ENCODE measurements at regions not wholly inside any gene's neighbourhood (a gene's known extent, or its start where the extent isn't known, plus 50 kb on each side); places are given as distances from the start of the nearest gene placed in this dataset.
"Not testable (repeated sequence)": the region's sequence is repeated elsewhere in the genome, so short reads cannot be mapped to it uniquely, and the experiment has no call there.

DNA sequence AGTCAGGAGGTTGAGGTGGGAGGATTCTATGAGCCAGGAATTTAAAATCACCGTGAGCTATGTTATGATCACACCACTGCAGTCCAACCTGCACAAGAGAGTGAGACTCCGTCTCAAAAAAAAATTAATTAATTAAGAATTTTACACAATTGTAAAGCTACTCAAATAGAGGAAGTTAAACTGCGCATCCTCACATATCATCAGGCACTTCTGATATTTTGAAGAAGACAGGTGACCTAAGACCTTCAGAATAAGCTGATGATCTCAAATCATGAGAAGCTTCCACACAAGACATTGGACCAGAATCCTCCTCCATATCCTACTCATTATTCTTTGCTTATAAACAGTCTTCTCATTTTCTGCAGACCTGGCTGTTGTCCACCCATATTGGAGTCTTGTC lies 800.9 kb downstream of the TMEM121 start:
- Histone ChIP-seq H3K27ac (no peak overlapping the region), H3K36me3 (replicated peaks) (no peaks in the 10 kb centered on the region), H3K4me3 (ENCODE audit: low read depth, low read length) (no peak overlapping the region), H3K27me3 (replicated peaks) (no peaks in the 10 kb centered on the region)
- TF ChIP-seq, protein P1, sequence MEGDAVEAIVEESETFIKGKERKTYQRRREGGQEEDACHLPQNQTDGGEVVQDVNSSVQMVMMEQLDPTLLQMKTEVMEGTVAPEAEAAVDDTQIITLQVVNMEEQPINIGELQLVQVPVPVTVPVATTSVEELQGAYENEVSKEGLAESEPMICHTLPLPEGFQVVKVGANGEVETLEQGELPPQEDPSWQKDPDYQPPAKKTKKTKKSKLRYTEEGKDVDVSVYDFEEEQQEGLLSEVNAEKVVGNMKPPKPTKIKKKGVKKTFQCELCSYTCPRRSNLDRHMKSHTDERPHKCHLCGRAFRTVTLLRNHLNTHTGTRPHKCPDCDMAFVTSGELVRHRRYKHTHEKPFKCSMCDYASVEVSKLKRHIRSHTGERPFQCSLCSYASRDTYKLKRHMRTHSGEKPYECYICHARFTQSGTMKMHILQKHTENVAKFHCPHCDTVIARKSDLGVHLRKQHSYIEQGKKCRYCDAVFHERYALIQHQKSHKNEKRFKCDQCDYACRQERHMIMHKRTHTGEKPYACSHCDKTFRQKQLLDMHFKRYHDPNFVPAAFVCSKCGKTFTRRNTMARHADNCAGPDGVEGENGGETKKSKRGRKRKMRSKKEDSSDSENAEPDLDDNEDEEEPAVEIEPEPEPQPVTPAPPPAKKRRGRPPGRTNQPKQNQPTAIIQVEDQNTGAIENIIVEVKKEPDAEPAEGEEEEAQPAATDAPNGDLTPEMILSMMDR (IDR thresholded peaks at IDR 0.05; ENCODE audit: low read depth, low read length, missing control alignments) = no peak
- in situ Hi-C loops (cut with HindIII; ENCODE audit: low pct_ligation_motif_present, low sequenced_read_pairs) = no loop called here
- DNase-seq = no peak

DNA sequence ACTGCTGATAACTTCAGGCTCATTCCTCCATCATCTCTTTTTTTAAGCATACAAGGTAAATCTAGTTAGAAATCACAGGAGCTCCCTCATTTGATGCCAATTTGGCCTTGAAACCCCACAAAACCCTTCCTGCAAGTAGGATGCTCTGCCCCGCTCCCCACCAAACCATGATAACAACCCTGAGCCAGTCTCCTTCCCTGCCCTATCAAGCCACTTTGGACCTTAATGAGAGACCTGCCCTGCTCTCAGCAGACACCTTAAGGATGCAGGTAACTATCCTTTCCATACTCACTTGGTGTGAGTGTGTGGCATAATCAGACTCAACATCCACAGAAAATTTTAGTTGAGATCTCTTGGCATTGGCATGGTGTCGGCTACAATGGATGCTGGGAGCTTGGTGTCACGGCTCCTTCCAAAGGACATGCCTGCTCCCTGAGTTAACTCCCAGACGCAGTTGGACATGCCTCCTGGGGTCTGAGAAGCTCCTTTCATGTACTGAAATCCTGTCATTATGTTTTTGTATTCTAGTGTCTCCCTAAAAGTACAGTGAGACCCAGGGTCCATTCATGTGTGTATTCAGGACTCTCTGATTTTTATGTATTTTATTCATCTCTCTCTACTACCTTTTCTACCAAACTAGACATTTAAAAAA lies 801.4 kb downstream of the TMEM121 start:
- in situ Hi-C loops (cut with HindIII; ENCODE audit: low pct_ligation_motif_present, low sequenced_read_pairs); H3K27ac ChIP-seq; H3K27me3 ChIP-seq (replicated peaks); H3K4me3 ChIP-seq (ENCODE audit: low read depth, low read length); DNase-seq; H3K36me3 ChIP-seq (replicated peaks): not testable (repeated sequence)

DNA sequence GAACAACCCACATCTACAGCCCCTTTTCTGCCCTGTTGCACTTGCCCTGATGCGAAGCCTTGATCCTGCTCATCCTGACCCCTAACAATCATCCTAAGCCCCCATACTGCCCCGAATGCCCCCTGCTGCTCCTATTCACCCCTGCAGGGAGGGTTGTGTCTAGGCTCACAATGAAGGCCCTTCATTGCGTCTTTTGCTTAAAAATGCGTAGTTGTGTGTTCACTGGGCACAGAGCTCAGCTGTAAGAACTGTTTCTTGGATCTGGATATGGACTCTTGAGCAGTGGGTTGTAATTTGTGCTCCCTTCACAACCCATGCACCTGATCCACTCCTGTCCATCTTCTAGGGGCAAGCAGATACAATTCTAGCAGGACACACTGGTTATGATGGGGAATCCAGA lies 802.9 kb downstream of the TMEM121 start:
- DNase-seq; H3K27me3 ChIP-seq (replicated peaks); H3K36me3 ChIP-seq (replicated peaks); H3K27ac ChIP-seq; H3K4me3 ChIP-seq (ENCODE audit: low read depth, low read length); in situ Hi-C loops (cut with HindIII; ENCODE audit: low pct_ligation_motif_present, low sequenced_read_pairs): not testable (repeated sequence)

- H3K36me3 ChIP-seq (replicated peaks); H3K4me3 ChIP-seq (ENCODE audit: low read depth, low read length); DNase-seq; H3K27me3 ChIP-seq (replicated peaks); in situ Hi-C loops (cut with HindIII; ENCODE audit: low pct_ligation_motif_present, low sequenced_read_pairs); H3K27ac ChIP-seq: not testable (repeated sequence)
Measured at GRCh38 chr14:106329987-106330774, 803.8 kb downstream of the TMEM121 start.

- in situ Hi-C loops (cut with HindIII; ENCODE audit: low pct_ligation_motif_present, low sequenced_read_pairs) = not testable (repeated sequence)
Measured at GRCh38 chr14:106334428-106335109, 808.2 kb downstream of the TMEM121 start.

DNA sequence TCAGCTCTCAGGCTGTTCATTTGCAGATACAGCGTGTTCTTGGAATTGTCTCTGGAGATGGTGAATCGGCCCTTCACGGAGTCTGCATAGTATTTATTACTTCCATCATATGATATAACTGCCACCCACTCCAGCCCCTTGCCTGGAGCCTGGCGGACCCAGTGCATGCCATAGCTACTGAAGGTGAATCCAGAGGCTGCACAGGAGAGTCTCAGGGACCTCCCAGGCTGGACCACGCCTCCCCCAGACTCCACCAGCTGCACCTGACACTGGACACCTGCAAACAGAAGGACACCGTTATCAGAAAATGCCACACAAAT lies 808.7 kb downstream of the TMEM121 start:
- H3K27me3 ChIP-seq (replicated peaks); H3K4me3 ChIP-seq (ENCODE audit: low read depth, low read length); H3K27ac ChIP-seq; H3K36me3 ChIP-seq (replicated peaks); in situ Hi-C loops (cut with HindIII; ENCODE audit: low pct_ligation_motif_present, low sequenced_read_pairs); DNase-seq: not testable (repeated sequence)

More at GRCh38 chr14:106334428-106335109, 808.2 kb downstream of the TMEM121 start:
- DNase-seq; H3K36me3 ChIP-seq (replicated peaks); H3K4me3 ChIP-seq (ENCODE audit: low read depth, low read length); H3K27ac ChIP-seq; H3K27me3 ChIP-seq (replicated peaks): not testable (repeated sequence)

GRCh38 chr14:106338775-106339174 lies 812.4 kb downstream of the TMEM121 start:
- H3K27me3 ChIP-seq (replicated peaks); DNase-seq; H3K27ac ChIP-seq; H3K4me3 ChIP-seq (ENCODE audit: low read depth, low read length); H3K36me3 ChIP-seq (replicated peaks); in situ Hi-C loops (cut with HindIII; ENCODE audit: low pct_ligation_motif_present, low sequenced_read_pairs): not testable (repeated sequence)

DNA sequence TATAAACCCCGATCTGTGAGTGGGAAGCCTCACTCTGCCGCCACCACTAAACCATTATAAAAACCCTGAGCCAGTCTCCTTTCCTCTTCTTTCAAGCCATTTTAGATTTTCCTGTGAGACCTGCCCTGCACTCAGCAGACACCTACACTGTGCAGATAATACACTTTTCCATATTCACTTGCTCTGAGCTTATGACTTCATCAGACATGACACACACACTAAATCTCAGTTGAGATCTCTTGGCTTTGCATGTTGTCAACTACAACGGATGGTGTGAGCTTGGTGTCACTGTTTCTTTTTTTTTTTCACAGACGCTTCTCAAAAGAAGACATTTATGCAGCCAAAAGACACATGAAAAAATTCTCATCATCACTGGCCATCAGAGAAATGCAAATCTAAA lies 814.3 kb downstream of the TMEM121 start:
- H3K27ac ChIP-seq; in situ Hi-C loops (cut with HindIII; ENCODE audit: low pct_ligation_motif_present, low sequenced_read_pairs); H3K36me3 ChIP-seq (replicated peaks); H3K27me3 ChIP-seq (replicated peaks); H3K4me3 ChIP-seq (ENCODE audit: low read depth, low read length); DNase-seq: not testable (repeated sequence)

DNA sequence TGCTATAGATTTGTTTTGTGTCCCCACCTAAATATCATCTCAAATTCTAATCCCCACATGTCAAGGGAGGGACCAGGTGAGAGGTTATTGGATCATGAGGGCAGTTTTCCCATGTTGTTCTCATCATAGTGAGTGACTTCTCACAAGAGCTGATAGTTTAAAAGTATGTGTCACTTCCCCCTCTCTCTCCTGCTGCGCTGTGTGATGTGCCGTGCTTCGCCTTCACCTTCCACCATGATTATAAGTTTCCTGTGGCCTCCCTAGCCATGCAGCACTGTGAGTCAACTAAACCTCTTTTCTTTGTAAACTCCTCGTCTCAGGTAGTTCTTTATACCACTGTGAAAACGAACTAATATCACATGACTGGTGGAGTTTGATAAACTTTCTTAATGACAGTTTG lies 814.8 kb downstream of the TMEM121 start:
- in situ Hi-C loops (cut with HindIII; ENCODE audit: low pct_ligation_motif_present, low sequenced_read_pairs); H3K4me3 ChIP-seq (ENCODE audit: low read depth, low read length); H3K27ac ChIP-seq; H3K36me3 ChIP-seq (replicated peaks); H3K27me3 ChIP-seq (replicated peaks); DNase-seq: not testable (repeated sequence)

GRCh38 chr14:106343626-106344025 lies 817.2 kb downstream of the TMEM121 start:
- Histone ChIP-seq H3K36me3 (replicated peaks) (no peaks in the 10 kb centered on the region), H3K27me3 (replicated peaks) (no peaks in the 10 kb centered on the region), H3K4me3 (ENCODE audit: low read depth, low read length) (no peak overlapping the region), H3K27ac (no peak overlapping the region)
- DNase-seq = no peak
- in situ Hi-C loops (cut with HindIII; ENCODE audit: low pct_ligation_motif_present, low sequenced_read_pairs) = no loop called here
- TF ChIP-seq, protein P1 (IDR thresholded peaks at IDR 0.05; ENCODE audit: low read depth, low read length, missing control alignments) = no peak

DNA sequence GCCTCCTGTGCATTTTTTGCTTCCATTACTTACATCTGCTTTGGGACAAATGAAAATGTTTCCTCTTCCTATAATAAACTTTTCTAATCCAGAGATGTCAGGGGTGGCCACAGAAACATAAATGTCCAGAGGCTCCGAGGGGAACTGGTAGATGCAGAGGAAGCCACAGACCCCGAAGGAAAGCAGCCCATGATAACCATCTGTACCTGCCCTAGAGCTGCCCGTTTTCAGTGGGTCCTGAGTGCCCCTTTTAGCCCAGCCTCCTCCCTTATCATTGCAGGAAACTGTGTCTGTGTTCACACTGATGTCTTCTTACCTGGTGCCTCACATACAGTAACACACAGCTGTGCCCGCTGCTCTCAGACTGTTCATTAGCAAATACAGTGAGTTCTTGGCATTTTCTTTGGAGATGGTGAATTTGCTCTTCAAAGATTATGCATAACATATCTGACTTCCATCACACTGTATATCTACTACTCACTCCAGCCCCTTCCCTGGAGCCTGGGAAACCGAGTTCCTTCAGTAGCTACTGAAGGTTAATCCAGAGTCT lies 817.8 kb downstream of the TMEM121 start:
- H3K36me3 ChIP-seq (replicated peaks); DNase-seq; H3K27me3 ChIP-seq (replicated peaks); H3K27ac ChIP-seq; H3K4me3 ChIP-seq (ENCODE audit: low read depth, low read length); in situ Hi-C loops (cut with HindIII; ENCODE audit: low pct_ligation_motif_present, low sequenced_read_pairs): not testable (repeated sequence)

DNA sequence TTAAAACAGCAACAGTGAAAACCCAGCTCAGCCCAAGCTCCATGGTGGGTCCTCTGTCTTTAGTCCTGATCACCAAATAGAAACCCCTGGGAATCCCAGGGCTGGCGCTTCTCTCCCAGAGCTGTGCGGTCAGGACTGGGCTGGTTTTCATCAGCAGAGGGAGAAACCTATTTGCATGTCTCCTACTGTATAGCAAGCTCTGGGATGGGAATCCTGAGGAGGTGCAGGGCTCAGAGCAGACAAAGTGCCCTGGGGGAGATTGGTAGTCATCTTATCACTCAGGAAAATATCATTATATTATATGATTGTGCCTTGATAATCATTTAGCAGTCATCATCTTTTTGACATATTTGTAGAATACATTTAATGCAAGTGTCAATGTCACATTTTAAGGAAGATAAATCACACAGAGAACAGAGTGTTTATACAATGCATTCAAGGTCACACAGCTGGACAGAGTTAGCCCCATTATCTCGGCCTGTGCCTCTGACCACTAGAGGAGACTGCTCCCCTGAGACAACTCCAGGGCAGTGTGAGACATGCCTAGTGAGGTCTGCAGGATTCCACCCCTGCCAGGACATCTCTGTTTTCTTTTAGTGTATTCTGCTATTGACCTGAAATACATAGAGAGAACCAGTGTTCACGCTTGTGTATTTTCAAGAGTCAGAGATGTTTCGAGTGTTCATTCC lies 818.6 kb downstream of the TMEM121 start:
- H3K27me3 ChIP-seq (replicated peaks); H3K36me3 ChIP-seq (replicated peaks); H3K27ac ChIP-seq; in situ Hi-C loops (cut with HindIII; ENCODE audit: low pct_ligation_motif_present, low sequenced_read_pairs); H3K4me3 ChIP-seq (ENCODE audit: low read depth, low read length); DNase-seq: not testable (repeated sequence)

Measured in brain microvascular endothelial cell (primary cell).